Keratinocyte (primary cell): ENCODE measurements at regions not wholly inside any gene's neighbourhood (a gene's known extent, or its start where the extent isn't known, plus 50 kb on each side); places are given as distances from the start of the nearest gene placed in this dataset.

ENCODE experiments used
- DNase-seq: peaks from one replicate; pipeline ENCODE4 v3.0.0-alpha.2; 2011; ENCODE audit warnings: low read depth, missing footprints, low spot score
- FAIRE-seq: peaks from 2 replicates; lab custom pipeline; 2011; peaks lifted over from hg19 to GRCh38; lab: Jason Lieb, UNC
- H2AFZ ChIP-seq: 2 replicates; pipeline ENCODE4 v1.6.0; 2012; ENCODE audit warnings: low read length, control low read depth, inconsistent platforms; ENCODE audit not compliant: control insufficient read depth
- H3K27ac ChIP-seq: 2 replicates; pipeline ENCODE4 v1.5.1; 2011; ENCODE audit warnings: low read length; ENCODE audit not compliant: control insufficient read depth, insufficient read depth
- H3K27me3 ChIP-seq: 3 replicates; pipeline ENCODE4 v1.6.0; 2011; ENCODE audit warnings: low read length; ENCODE audit not compliant: control insufficient read depth, insufficient read depth; ENCODE audit errors: extremely low read depth
- H3K36me3 ChIP-seq, 2 experiments: 2 replicates in 1 of 2; 3 replicates in 1 of 2; pipeline ENCODE4 v1.5.1; 2011; ENCODE audit warnings: low read length in 2 of 2, mild to moderate bottlenecking in 1 of 2; ENCODE audit not compliant: control insufficient read depth in 2 of 2, insufficient read depth in 2 of 2; ENCODE audit errors: extremely low read depth in 1 of 2
- H3K4me1 ChIP-seq: 3 replicates; pipeline ENCODE4 v1.5.1; 2011; ENCODE audit warnings: low read length; ENCODE audit not compliant: control insufficient read depth, insufficient read depth; ENCODE audit errors: extremely low read depth
- H3K4me2 ChIP-seq: 3 replicates; pipeline ENCODE4 v1.6.0; 2011; ENCODE audit warnings: low read depth, low read length; ENCODE audit not compliant: control insufficient read depth, insufficient read depth; ENCODE audit errors: extremely low read depth
- H3K4me3 ChIP-seq, 3 experiments: fragments of 200-600 bp in 1 of 3; sonication (generic) in 1 of 3; 2 replicates in 2 of 3; 3 replicates in 1 of 3; pipeline ENCODE4 v1.5.1; 2011 to 2016; ENCODE audit warnings: low read length in 3 of 3, mild to moderate bottlenecking in 3 of 3, control low read depth in 2 of 3, inconsistent platforms in 1 of 3, low read depth in 1 of 3, mixed read lengths in 1 of 3, mixed run types in 1 of 3, moderate library complexity in 1 of 3; ENCODE audit not compliant: control insufficient read depth in 2 of 3, insufficient read depth in 2 of 3; ENCODE audit errors: extremely low read depth in 1 of 3
- H3K79me2 ChIP-seq: 2 replicates; pipeline ENCODE4 v1.6.0; 2012; ENCODE audit warnings: low read length; ENCODE audit not compliant: control insufficient read depth, insufficient read depth
- H3K9ac ChIP-seq: 3 replicates; pipeline ENCODE4 v1.6.0; 2011; ENCODE audit warnings: low read length; ENCODE audit not compliant: control insufficient read depth, insufficient read depth; ENCODE audit errors: extremely low read depth
- H3K9me1 ChIP-seq: 3 replicates; pipeline ENCODE4 v1.6.0; 2011; ENCODE audit warnings: low read length; ENCODE audit not compliant: control insufficient read depth, insufficient read depth; ENCODE audit errors: extremely low read depth
- H3K9me3 ChIP-seq: 2 replicates; pipeline ENCODE4 v1.5.1; 2012; ENCODE audit warnings: low read depth, low read length; ENCODE audit not compliant: control insufficient read depth
- H4K20me1 ChIP-seq: 3 replicates; pipeline ENCODE4 v1.6.0; 2011; ENCODE audit warnings: low read length; ENCODE audit not compliant: control insufficient read depth, insufficient read depth; ENCODE audit errors: extremely low read depth
- CTCF ChIP-seq, 3 experiments: IDR thresholded peaks in 1 of 3; conservative IDR thresholded peaks in 1 of 3; optimal IDR thresholded peaks in 1 of 3; 2 replicates in 2 of 3; 3 replicates in 1 of 3; pipeline versions ENCODE3 to v1.5.1; 2011; ENCODE audit warnings: low read length in 3 of 3, mild to moderate bottlenecking in 3 of 3, moderate library complexity in 2 of 3, control low read depth in 1 of 3, inconsistent platforms in 1 of 3; ENCODE audit not compliant: insufficient read depth in 2 of 3; ENCODE audit errors: extremely low read depth in 1 of 3
- EZH2 ChIP-seq: IDR thresholded peaks from one replicate; pipeline ENCODE4 v1.6.1; 2012; ENCODE audit warnings: inconsistent platforms, mild to moderate bottlenecking, low read length, moderate library complexity
- dilution Hi-C: fragments of 300-500 bp; cut with MboI; formaldehyde crosslinking; loops from one replicate; pipeline ENCODE4 v1.7.0; 2020; ENCODE audit warnings: low sequenced_read_pairs; ENCODE audit not compliant: extremely low pct_ligation_motif_present

- Histone ChIP-seq H3K27me3 (no peaks in the 10 kb centered on the region), H2AFZ (no peak overlapping the region), H3K9me1 (no peaks in the 10 kb centered on the region), H3K9me3 (no peaks in the 10 kb centered on the region), H4K20me1 (no peaks in the 10 kb centered on the region), H3K4me2 (no peak overlapping the region), H3K9ac (no peak overlapping the region), H3K27ac (no peak overlapping the region), H3K4me3 (no peak overlapping the region), H3K4me1 (peaks cover 3% of the 10 kb centered on the region), H3K79me2 (no peaks in the 10 kb centered on the region), H3K36me3 (no peaks in the 10 kb centered on the region)
- no peak for FAIRE-seq
- no peak for DNase-seq
- TF ChIP-seq CTCF (optimal IDR thresholded peaks at IDR 0.05 in 1 of 3, IDR thresholded peaks at IDR 0.05 in 1 of 3, conservative IDR thresholded peaks at IDR 0.05 in 1 of 3; ENCODE audit: extremely low read depth in 1 of 3, insufficient read depth in 2 of 3, low read length in 3 of 3) (no peak), EZH2 (no peak)
- dilution Hi-C loops, result no loop called here
Observed at GRCh38 chr12:58081488-58081887, 140.1 kb downstream of the ATP23 start.

GRCh38 chr12:58082996-58083395 lies 141.6 kb downstream of the ATP23 start:
- TF ChIP-seq EZH2 (no peak), CTCF (optimal IDR thresholded peaks at IDR 0.05 in 1 of 3, IDR thresholded peaks at IDR 0.05 in 1 of 3, conservative IDR thresholded peaks at IDR 0.05 in 1 of 3; ENCODE audit: extremely low read depth in 1 of 3, insufficient read depth in 2 of 3, low read length in 3 of 3) (no peak)

More at GRCh38 chr12:58082996-58083395, 141.6 kb downstream of the ATP23 start:
- Histone ChIP-seq H3K79me2 (no peaks in the 10 kb centered on the region), H3K27me3 (no peaks in the 10 kb centered on the region), H3K27ac (no peak overlapping the region), H4K20me1 (no peaks in the 10 kb centered on the region), H3K4me3 (no peak overlapping the region), H3K9me3 (no peaks in the 10 kb centered on the region), H3K9ac (no peak overlapping the region), H2AFZ (no peak overlapping the region), H3K4me1 (peaks cover 3% of the 10 kb centered on the region), H3K36me3 (no peaks in the 10 kb centered on the region), H3K9me1 (no peaks in the 10 kb centered on the region), H3K4me2 (no peak overlapping the region)
- DNase-seq (no peak), FAIRE-seq (no peak)
- dilution Hi-C loops, result no loop called here
